PC-3 (cell line): ENCODE measurements at regions not wholly inside any gene's neighbourhood (a gene's known extent, or its start where the extent isn't known, plus 50 kb on each side); places are given as distances from the start of the nearest gene placed in this dataset.
"Not testable (repeated sequence)": the region's sequence is repeated elsewhere in the genome, so short reads cannot be mapped to it uniquely, and the experiment has no call there.

ENCODE experiments used
- ATAC-seq: fragments of 200-7000 bp; cut with Tn5 transposase; 2 replicates; pipeline ENCODE4 v1.9.1; 2020; ENCODE audit warnings: mild to moderate bottlenecking, moderate library complexity
- BruUV-seq: library from RNA; stranded (reverse); fragments of 400-500 nt; replicated peaks from 2 replicates; lab custom pipeline; 2021; lab: Mats Ljungman, UMichigan
- CTCF ChIA-PET: fragments of 300-600 bp; sonication (Branson Sonifier 250); formaldehyde crosslinking; loops from one replicate; lab custom pipeline; 2022; ENCODE audit warnings: antibody characterized with exemption; lab: Charles Lee
- POLR2A ChIA-PET: fragments of 300-600 bp; sonication (Branson Sonifier 250); formaldehyde crosslinking; loops from one replicate; lab custom pipeline; 2022; ENCODE audit warnings: antibody characterized with exemption; ENCODE audit not compliant: unreplicated experiment; lab: Charles Lee
- DNase-seq: peaks from one replicate; pipeline ENCODE4 v3.0.0-alpha.2; 2015
- H2AFZ ChIP-seq: fragments of 300-600 bp; sonication (generic); 2 replicates; pipeline ENCODE4 v1.6.0; 2016; ENCODE audit warnings: antibody characterized with exemption, low read length
- H3F3A ChIP-seq: fragments of 300-600 bp; sonication (generic); one replicate; pipeline ENCODE4 v1.6.0; 2017; ENCODE audit warnings: antibody characterized with exemption, low read length, control low read depth, mild to moderate bottlenecking; ENCODE audit not compliant: unreplicated experiment
- H3K27ac ChIP-seq: fragments of 300-600 bp; sonication (generic); 2 replicates; pipeline ENCODE4 v1.5.1; 2016; ENCODE audit warnings: mild to moderate bottlenecking, low read length
- H3K27me3 ChIP-seq: fragments of 300-600 bp; sonication (generic); 2 replicates; pipeline ENCODE4 v1.6.1; 2016; ENCODE audit warnings: low read length, mixed read lengths
- H3K36me3 ChIP-seq: fragments of 300-600 bp; sonication (generic); 2 replicates; pipeline ENCODE4 v1.6.1; 2016; ENCODE audit warnings: low read depth, mixed run types, low read length, mixed read lengths
- H3K4me1 ChIP-seq: fragments of 300-600 bp; sonication (generic); 2 replicates; pipeline ENCODE4 v1.5.1; 2016; ENCODE audit warnings: low read length; ENCODE audit not compliant: insufficient read depth
- H3K4me2 ChIP-seq: fragments of 300-600 bp; sonication (generic); 2 replicates; pipeline ENCODE4 v1.6.0; 2016; ENCODE audit warnings: low read length
- H3K4me3 ChIP-seq: fragments of 300-600 bp; sonication (generic); 2 replicates; pipeline ENCODE4 v1.5.1; 2016; ENCODE audit warnings: mild to moderate bottlenecking, low read length, mixed read lengths
- H3K79me2 ChIP-seq: fragments of 300-600 bp; sonication (generic); 2 replicates; pipeline ENCODE4 v1.6.1; 2017; ENCODE audit warnings: low read length, mixed read lengths
- H3K9ac ChIP-seq: fragments of 300-600 bp; sonication (generic); 2 replicates; pipeline ENCODE4 v1.6.0; 2016; ENCODE audit warnings: mild to moderate bottlenecking, low read length
- H3K9me2 ChIP-seq: fragments of 300-600 bp; sonication (generic); replicated peaks from 2 replicates; pipeline ENCODE4 v1.6.1; 2016; ENCODE audit warnings: mixed run types, low read length, mixed read lengths
- H3K9me3 ChIP-seq: fragments of 300-600 bp; sonication (generic); 2 replicates; pipeline ENCODE4 v1.6.1; 2016; ENCODE audit warnings: low read length, mixed read lengths
- H4K20me1 ChIP-seq: fragments of 300-600 bp; sonication (generic); 2 replicates; pipeline ENCODE4 v1.6.1; 2016; ENCODE audit warnings: low read length, mixed read lengths
- CTCF ChIP-seq: fragments of 300-600 bp; sonication (generic); conservative IDR thresholded peaks from 2 replicates; pipeline ENCODE4 v1.5.1; 2017; ENCODE audit warnings: antibody characterized with exemption, low read depth, mild to moderate bottlenecking, low read length
- EZH2 ChIP-seq: fragments of 300-600 bp; sonication (generic); IDR thresholded peaks from one replicate; pipeline ENCODE4 v1.6.1; 2017; ENCODE audit warnings: antibody characterized with exemption, mild to moderate bottlenecking, low read length; ENCODE audit not compliant: unreplicated experiment
- EZH2phosphoT487 ChIP-seq: fragments of 300-600 bp; sonication (generic); IDR thresholded peaks from 2 replicates; pipeline ENCODE4 v1.6.1; 2018; ENCODE audit warnings: mild to moderate bottlenecking, antibody characterized with exemption, low read length, borderline replicate concordance
- intact Hi-C: fragments of 100-400 bp; cut with micrococcal nuclease; formaldehyde crosslinking; loops from 2 replicates; pipeline ENCODE4 v1.9.0; 2023

DNA sequence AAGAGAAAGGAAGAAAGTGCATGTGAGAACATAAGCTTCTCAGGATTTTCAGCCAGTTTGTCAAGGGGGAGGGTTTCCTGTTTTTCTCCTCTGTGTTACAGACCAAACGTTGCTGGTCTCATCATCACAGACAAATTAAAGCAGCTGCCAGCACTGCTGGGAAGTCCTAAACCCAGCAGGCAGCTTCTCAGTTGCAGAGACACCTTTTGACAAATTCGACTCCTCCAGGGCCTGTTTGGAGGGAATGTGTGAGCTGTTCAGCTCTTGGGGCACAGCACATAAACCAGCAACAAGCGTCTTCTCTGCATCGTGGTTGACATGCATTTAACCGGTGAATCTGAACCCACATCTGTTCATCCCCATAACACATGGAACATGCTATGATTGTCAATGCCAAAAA is 454.6 kb upstream of the RUNX1 start:
- Histone ChIP-seq H3K79me2 (no peaks in the 10 kb centered on the region), H2AFZ (no peak overlapping the region), H3K4me1 (peaks cover 6% of the 10 kb centered on the region), H3K9me2 (no peaks in the 10 kb centered on the region), H4K20me1 (no peaks in the 10 kb centered on the region), H3K36me3 (no peaks in the 10 kb centered on the region), H3K4me2 (no peak overlapping the region), H3K4me3 (no peak overlapping the region), H3K9ac (no peak overlapping the region), H3K9me3 (no peaks in the 10 kb centered on the region), H3K27ac (no peak overlapping the region), H3F3A (no peaks in the 10 kb centered on the region), H3K27me3 (no peaks in the 10 kb centered on the region)
- BruUV-seq, result no TSS peak
- POLR2A ChIA-PET, result no interaction called here
- no peak for TF ChIP-seq CTCF
- no peak for TF ChIP-seq EZH2
- TF ChIP-seq EZH2phosphoT487, result no peak
- CTCF ChIA-PET, result interaction anchor here (0.7 kb wide), 1 partner anchor 760 kb away, joined by 4 read pairs; no protein-coding TSS in a partner anchor
- ATAC-seq (no peak), DNase-seq (no peak)
- intact Hi-C loops, result no loop called here

GRCh38 chr21:35502821-35503220 is 453.7 kb upstream of the RUNX1 start:
- Histone ChIP-seq H3K4me2 (no peak overlapping the region), H3K79me2 (no peaks in the 10 kb centered on the region), H3K9me3 (no peaks in the 10 kb centered on the region), H3F3A (no peaks in the 10 kb centered on the region), H3K27me3 (no peaks in the 10 kb centered on the region), H4K20me1 (no peaks in the 10 kb centered on the region), H3K9ac (no peak overlapping the region), H3K9me2 (no peaks in the 10 kb centered on the region), H3K27ac (no peak overlapping the region), H2AFZ (no peak overlapping the region), H3K4me3 (no peak overlapping the region), H3K4me1 (no peaks in the 10 kb centered on the region), H3K36me3 (no peaks in the 10 kb centered on the region)
- ATAC-seq (no peak), DNase-seq (no peak)
- ChIA-PET POLR2A (no interaction called here), CTCF (no interaction called here)
- intact Hi-C loops, result no loop called here
- TF ChIP-seq EZH2phosphoT487 (no peak), CTCF (no peak), EZH2 (no peak)
- BruUV-seq, result no TSS peak

DNA sequence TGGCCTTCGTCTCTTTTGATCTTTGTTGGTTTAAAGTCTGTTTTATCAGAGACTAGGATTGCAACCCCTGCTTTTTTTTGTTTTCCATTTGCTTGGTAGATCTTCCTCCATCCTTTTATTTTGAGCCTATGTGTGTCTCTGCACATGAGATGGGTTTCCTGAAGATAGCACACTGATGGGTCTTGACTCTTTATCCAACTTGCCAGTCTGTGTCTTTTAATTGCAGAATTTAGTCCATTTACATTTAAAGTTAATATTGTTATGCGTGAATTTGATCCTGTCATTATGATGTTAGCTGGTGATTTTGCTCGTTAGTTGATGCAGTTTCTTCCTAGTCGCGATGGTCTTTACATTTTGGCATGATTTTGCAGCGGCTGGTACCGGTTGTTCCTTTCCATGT is 448.4 kb upstream of the RUNX1 start:
- ATAC-seq, H3K79me2 ChIP-seq, H3F3A ChIP-seq, H3K4me3 ChIP-seq, H3K27me3 ChIP-seq, CTCF ChIA-PET, H3K9ac ChIP-seq, H3K9me2 ChIP-seq, H3K27ac ChIP-seq, H3K9me3 ChIP-seq, H3K36me3 ChIP-seq, POLR2A ChIA-PET, BruUV-seq, intact Hi-C loops, H3K4me1 ChIP-seq, DNase-seq, H4K20me1 ChIP-seq, H3K4me2 ChIP-seq, H2AFZ ChIP-seq: not testable (repeated sequence)
